ENCODE measurements at regions not wholly inside any gene's neighbourhood (a gene's known extent, or its start where the extent isn't known, plus 50 kb on each side); places are given as distances from the start of the nearest gene placed in this dataset.

- TF ChIP-seq CTCF (IDR thresholded peaks at IDR 0.05; ENCODE audit: insufficient read depth, low read length), result no peak
- DNase-seq (ENCODE audit: low read depth), result no peak
- H3K4me3 ChIP-seq (ENCODE audit: low read depth, low read length), result no peak overlapping the region
Observed at GRCh38 chr1:166221316-166221715, 54.5 kb upstream of the FAM78B start.

GRCh38 chr1:166233750-166234366 lies 67.1 kb upstream of the FAM78B start:
- no peak for DNase-seq (ENCODE audit: low read depth)
- H3K4me3 ChIP-seq (ENCODE audit: low read depth, low read length), result no peak overlapping the region
- TF ChIP-seq CTCF (IDR thresholded peaks at IDR 0.05; ENCODE audit: insufficient read depth, low read length), result no peak

GRCh38 chr1:166235728-166236127 lies 68.9 kb upstream of the FAM78B start:
- no peak for DNase-seq (ENCODE audit: low read depth)
- no peak overlapping the region for H3K4me3 ChIP-seq (ENCODE audit: low read depth, low read length)
- TF ChIP-seq CTCF (IDR thresholded peaks at IDR 0.05; ENCODE audit: insufficient read depth, low read length), result no peak

- no peak for DNase-seq (ENCODE audit: low read depth)
- H3K4me3 ChIP-seq (ENCODE audit: low read depth, low read length), result no peak overlapping the region
- TF ChIP-seq CTCF (IDR thresholded peaks at IDR 0.05; ENCODE audit: insufficient read depth, low read length), result no peak
Observed at GRCh38 chr1:166237675-166238074, 70.9 kb upstream of the FAM78B start.

- no peak for TF ChIP-seq CTCF (IDR thresholded peaks at IDR 0.05; ENCODE audit: insufficient read depth, low read length)
- no peak overlapping the region for H3K4me3 ChIP-seq (ENCODE audit: low read depth, low read length)
- DNase-seq (ENCODE audit: low read depth), result peak; percentile 6
Observed at GRCh38 chr1:166253076-166253779, 86.4 kb upstream of the FAM78B start.

- no peak for TF ChIP-seq CTCF (IDR thresholded peaks at IDR 0.05; ENCODE audit: insufficient read depth, low read length)
- no peak overlapping the region for H3K4me3 ChIP-seq (ENCODE audit: low read depth, low read length)
- DNase-seq (ENCODE audit: low read depth), result no peak
Observed at GRCh38 chr1:166258017-166258416, 91.2 kb upstream of the FAM78B start.

All from fibroblast of the aortic adventitia (primary cell).